ENCODE measurements at regions not wholly inside any gene's neighbourhood (a gene's known extent, or its start where the extent isn't known, plus 50 kb on each side); places are given as distances from the start of the nearest gene placed in this dataset.
A peak's percentile ranks its signal among the peaks of the same experiment; 100 is the strongest.

DNA sequence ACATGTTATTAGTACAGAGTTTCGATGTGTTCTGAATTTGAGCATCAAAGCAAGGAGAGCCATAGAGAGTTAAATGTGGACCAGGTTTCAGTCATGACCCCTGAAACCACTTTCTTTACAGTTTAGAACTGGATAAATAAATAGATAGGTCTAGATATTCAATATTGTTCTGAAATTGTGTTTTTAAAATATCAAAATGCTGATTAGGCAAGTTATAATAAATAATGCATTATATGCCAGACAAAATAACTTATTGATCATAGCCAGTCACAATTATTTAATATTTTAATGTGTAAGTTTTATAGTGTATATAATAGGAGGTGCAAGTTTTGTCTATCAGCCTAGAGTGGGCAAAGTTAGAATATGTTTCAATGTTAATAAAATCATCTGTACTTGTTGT is 569.5 kb downstream of the METTL15 start:
- FAIRE-seq (no peak), DNase-seq (ENCODE audit: insufficient read length, low spot score) (no peak)
- TF ChIP-seq, protein P1, sequence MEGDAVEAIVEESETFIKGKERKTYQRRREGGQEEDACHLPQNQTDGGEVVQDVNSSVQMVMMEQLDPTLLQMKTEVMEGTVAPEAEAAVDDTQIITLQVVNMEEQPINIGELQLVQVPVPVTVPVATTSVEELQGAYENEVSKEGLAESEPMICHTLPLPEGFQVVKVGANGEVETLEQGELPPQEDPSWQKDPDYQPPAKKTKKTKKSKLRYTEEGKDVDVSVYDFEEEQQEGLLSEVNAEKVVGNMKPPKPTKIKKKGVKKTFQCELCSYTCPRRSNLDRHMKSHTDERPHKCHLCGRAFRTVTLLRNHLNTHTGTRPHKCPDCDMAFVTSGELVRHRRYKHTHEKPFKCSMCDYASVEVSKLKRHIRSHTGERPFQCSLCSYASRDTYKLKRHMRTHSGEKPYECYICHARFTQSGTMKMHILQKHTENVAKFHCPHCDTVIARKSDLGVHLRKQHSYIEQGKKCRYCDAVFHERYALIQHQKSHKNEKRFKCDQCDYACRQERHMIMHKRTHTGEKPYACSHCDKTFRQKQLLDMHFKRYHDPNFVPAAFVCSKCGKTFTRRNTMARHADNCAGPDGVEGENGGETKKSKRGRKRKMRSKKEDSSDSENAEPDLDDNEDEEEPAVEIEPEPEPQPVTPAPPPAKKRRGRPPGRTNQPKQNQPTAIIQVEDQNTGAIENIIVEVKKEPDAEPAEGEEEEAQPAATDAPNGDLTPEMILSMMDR (IDR thresholded peaks at IDR 0.05; ENCODE audit: insufficient read depth, missing control alignments): no peak

GRCh38 chr11:28675183-28675582 is 567.0 kb downstream of the METTL15 start:
- TF ChIP-seq, protein P1 (IDR thresholded peaks at IDR 0.05; ENCODE audit: insufficient read depth, missing control alignments): no peak
- FAIRE-seq (no peak), DNase-seq (ENCODE audit: insufficient read length, low spot score) (no peak)

GRCh38 chr11:28674433-28675103 is 566.4 kb downstream of the METTL15 start:
- FAIRE-seq: no peak

DNA sequence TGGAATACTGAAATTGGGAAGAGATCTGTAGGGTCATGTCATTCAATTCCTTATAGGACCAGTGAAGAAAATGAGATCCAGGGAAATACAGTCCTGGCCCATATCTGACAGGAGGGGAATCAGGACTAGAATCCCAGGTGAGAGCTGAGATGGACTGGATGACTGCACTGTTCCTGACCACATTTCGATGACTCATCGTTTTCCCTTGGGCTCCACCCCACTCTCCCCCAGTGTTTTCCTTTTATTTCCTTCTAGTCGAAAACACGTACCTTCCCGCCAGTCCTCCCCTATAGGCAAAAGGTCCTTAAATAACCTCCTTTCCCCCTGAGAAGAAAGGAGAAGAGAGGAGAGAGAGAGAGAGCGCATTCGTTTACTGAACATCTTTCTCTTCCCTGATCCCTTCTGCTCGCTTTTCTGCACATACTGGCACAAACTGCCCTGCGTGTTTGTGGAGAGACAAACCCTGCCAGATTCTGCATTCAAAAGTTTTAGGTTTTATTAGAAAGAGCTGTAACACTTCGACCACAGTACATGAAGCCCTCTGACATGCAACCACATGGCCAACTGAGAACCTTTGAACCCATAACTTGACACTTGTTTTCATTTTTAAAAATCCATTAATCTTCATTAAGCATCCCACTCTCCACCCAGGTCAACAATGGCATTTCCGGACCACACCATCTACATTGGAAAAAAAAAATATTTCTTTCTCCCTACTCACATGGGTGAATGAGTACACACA is 565.7 kb downstream of the METTL15 start:
- TF ChIP-seq, protein P1 (IDR thresholded peaks at IDR 0.05; ENCODE audit: insufficient read depth, missing control alignments): no peak
- FAIRE-seq (no peak), DNase-seq (ENCODE audit: insufficient read length, low spot score) (no peak)

More at GRCh38 chr11:28674433-28675103, 566.4 kb downstream of the METTL15 start:
- TF ChIP-seq, protein P1 (IDR thresholded peaks at IDR 0.05; ENCODE audit: insufficient read depth, missing control alignments): peak; percentile 40
- DNase-seq (ENCODE audit: insufficient read length, low spot score): no peak

GRCh38 chr11:28671274-28671673 is 563.1 kb downstream of the METTL15 start:
- DNase-seq (ENCODE audit: insufficient read length, low spot score) (no peak), FAIRE-seq (no peak)
- TF ChIP-seq, protein P1 (IDR thresholded peaks at IDR 0.05; ENCODE audit: insufficient read depth, missing control alignments): no peak

- FAIRE-seq: no peak
- TF ChIP-seq, protein P1 (IDR thresholded peaks at IDR 0.05; ENCODE audit: insufficient read depth, missing control alignments): no peak
- DNase-seq (ENCODE audit: insufficient read length, low spot score): no peak
Measured at GRCh38 chr11:28666632-28667031, 558.4 kb downstream of the METTL15 start.

All from D721Med (cell line).